DMS 273 (cell line): ENCODE measurements at regions not wholly inside any gene's neighbourhood (a gene's known extent, or its start where the extent isn't known, plus 50 kb on each side); places are given as distances from the start of the nearest gene placed in this dataset.
A peak's percentile ranks its signal among the peaks of the same experiment; 100 is the strongest.

Experiments used
- DNase-seq: peaks from one replicate; lab custom pipeline; 2025; ENCODE audit not compliant: unreplicated experiment; lab: John Stamatoyannopoulos, UW

DNA sequence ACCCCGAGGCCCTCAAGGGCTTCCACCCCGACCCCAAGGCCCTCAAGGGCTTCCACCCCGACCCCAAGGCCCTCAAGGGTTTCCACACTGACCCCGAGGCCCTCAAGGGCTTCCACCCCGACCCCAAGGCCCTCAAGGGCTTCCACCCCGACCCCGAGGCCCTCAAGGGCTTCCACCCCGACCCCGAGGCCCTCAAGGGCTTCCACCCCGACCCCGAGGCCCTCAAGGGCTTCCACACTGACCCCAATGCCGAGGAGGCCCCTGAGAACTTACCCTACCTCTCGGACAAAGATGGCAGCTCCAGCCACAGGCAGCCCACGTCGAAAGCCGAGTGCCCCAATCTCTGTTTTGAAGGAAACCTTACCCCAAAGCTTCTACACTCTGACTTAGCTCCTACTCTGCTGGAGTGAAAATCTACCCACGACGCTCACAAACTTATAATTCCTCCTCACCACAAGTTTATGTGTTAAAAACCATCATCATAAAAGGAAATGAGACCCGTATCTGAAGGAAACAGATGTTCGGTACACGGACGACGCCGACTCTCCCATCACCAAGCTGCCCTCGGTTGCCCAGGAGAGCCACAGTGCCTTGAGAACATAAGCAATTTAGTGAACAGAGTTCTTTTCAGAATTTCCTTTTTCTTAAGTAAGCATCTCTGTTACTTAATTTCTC is 61.2 kb upstream of the RPH3AL start:
- no peak for DNase-seq

- DNase-seq: no peak
Measured at GRCh38 chr17:413016-413350, 60.4 kb upstream of the RPH3AL start.

- DNase-seq: peak; percentile 71
Measured at GRCh38 chr17:412211-413015, 59.8 kb upstream of the RPH3AL start.

GRCh38 chr17:411421-412120 is 59.0 kb upstream of the RPH3AL start:
- no peak for DNase-seq

GRCh38 chr17:410543-411401 is 58.2 kb upstream of the RPH3AL start:
- DNase-seq: peak; percentile 44

DNA sequence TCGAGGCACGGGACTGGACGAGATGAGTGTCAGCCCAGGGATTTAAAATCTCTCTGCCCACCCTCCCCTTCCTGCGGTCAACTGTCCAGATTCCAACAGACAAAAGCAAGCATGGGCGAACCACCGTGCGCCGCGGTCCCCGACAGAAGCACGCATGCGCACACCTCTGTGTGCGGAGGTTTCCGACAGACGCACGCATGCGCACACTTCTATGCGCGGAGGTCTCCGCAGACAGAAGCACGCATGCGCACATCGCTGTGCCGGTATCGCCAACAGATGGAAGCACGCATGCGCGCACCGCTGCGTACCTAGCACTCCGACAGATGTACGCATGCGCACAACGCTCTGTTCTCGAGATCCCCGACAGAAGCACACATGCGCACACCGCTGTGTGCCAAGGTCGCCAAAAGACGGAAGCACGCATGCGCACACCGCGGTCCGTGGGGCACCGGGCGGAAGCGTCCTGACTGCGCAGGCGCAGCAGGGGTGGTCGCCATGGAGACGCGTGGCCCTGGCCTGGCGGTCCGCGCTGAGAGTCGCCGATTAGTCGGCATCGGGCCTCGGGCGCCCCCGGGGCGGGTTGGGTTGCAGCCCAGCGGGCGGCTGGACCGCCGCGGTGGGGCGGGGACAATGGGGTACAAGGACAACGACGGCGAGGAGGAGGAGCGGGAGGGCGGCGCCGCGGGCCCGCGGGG is 57.4 kb upstream of the RPH3AL start:
- DNase-seq: peak; percentile 99

GRCh38 chr17:409308-409847 is 56.8 kb upstream of the RPH3AL start:
- no peak for DNase-seq

- no peak for DNase-seq
Measured at GRCh38 chr17:404703-405102, 52.1 kb upstream of the RPH3AL start.
